Right lobe of liver (tissue), 6 donors: ENCODE measurements at regions not wholly inside any gene's neighbourhood (a gene's known extent, or its start where the extent isn't known, plus 50 kb on each side); places are given as distances from the start of the nearest gene placed in this dataset.

Experiments
- ATAC-seq, 4 donors: fragments of 200-7000 bp; cut with Tn5 transposase; one replicate each; pipeline ENCODE4 v1.9.1; 2020; ENCODE audit warnings: mild to moderate bottlenecking in 4 of 4, moderate library complexity in 4 of 4
- DNase-seq, 3 donors: peaks; one replicate each; pipeline ENCODE4 v3.0.0-alpha.2; 2020
- H3K27ac ChIP-seq, 3 donors: fragments of 200-600 bp; one replicate each; pipeline ENCODE4 v1.8.0; 2022
- H3K27me3 ChIP-seq, 2 donors: fragments of 200-600 bp; one replicate each; pipeline ENCODE4 v1.8.0; 2022
- H3K36me3 ChIP-seq, 4 donors: fragments of 200-600 bp; sonication (generic) in 1 of 4; one replicate each; pipeline versions ENCODE4 v1.5.1 to v1.8.0; 2017 to 2022; ENCODE audit warnings: control low read depth in 1 of 4
- H3K4me1 ChIP-seq, 4 donors: fragments of 200-600 bp; sonication (generic) in 1 of 4; one replicate each; pipeline versions ENCODE4 v1.5.1 to v1.8.0; 2017 to 2022; ENCODE audit warnings: control low read depth in 1 of 4
- H3K4me3 ChIP-seq, 3 donors: fragments of 200-600 bp; one replicate each; pipeline ENCODE4 v1.8.0; 2022
- H3K9me3 ChIP-seq, 4 donors: fragments of 200-600 bp; sonication (generic) in 1 of 4; one replicate each; pipeline versions ENCODE4 v1.5.1 to v1.8.0; 2017 to 2022; ENCODE audit warnings: control low read depth in 1 of 4
- CTCF ChIP-seq, 4 donors: fragments of 200-600 bp in 3 of 4; fragments of 450-650 bp in 1 of 4; IDR thresholded peaks; one replicate each; pipeline versions ENCODE4 v1.5.1 to v1.8.0; 2016 to 2022; ENCODE audit warnings: antibody characterized with exemption in 4 of 4, mild to moderate bottlenecking in 2 of 4
- POLR2A ChIP-seq: fragments of 450-650 bp; IDR thresholded peaks from one replicate; pipeline ENCODE4 v1.6.1; 2017; ENCODE audit warnings: antibody characterized with exemption, mild to moderate bottlenecking
- WGBS: methylation state at CpG from one replicate; pipeline ENCODE4 v1.1.6; 2018; ENCODE audit warnings: low coverage, low lambda C conversion rate; ENCODE audit not compliant: insufficient coverage; ENCODE audit errors: missing lambda C conversion rate; 5-methylcytosine and 5-hydroxymethylcytosine counted together
- intact Hi-C, 2 donors: fragments of 100-400 bp; cut with DNase I; formaldehyde crosslinking; loops; one replicate each; pipeline versions ENCODE4 v1.11.2 to v1.14.1; 2022
- donor health status: DM: no; HTN: yes; CAD: no.
- donor health status: DM: no; HTN: no; CAD: no.
- donor health status: DM: no; HTN: no; CAD: no.
- donor health status: DM: no; HTN: yes; CAD: no.
- donor health status: DM: no; HTN: yes; CAD: no.

GRCh38 chr5:117089001-117089400 lies 514.4 kb upstream of the SEMA6A start:
- intact Hi-C loops: no loop called here
- H3K4me3 ChIP-seq: no peak overlapping the region
- no peaks in the 10 kb centered on the region for H3K4me1 ChIP-seq
- ATAC-seq: no peak
- no peak overlapping the region for H3K27ac ChIP-seq
- H3K27me3 ChIP-seq: no peaks in the 10 kb centered on the region
- DNase-seq: no peak
- TF ChIP-seq CTCF (IDR thresholded peaks at IDR 0.05) (no peak), POLR2A (no peak)
- WGBS: 68% methylated on average over 2 of the region's 2 CpGs
- no peaks in the 10 kb centered on the region for H3K36me3 ChIP-seq
- no peaks in the 10 kb centered on the region for H3K9me3 ChIP-seq

GRCh38 chr5:117088176-117088575 lies 513.6 kb upstream of the SEMA6A start:
- intact Hi-C loops: no loop called here
- no peaks in the 10 kb centered on the region for H3K9me3 ChIP-seq

GRCh38 chr5:117084067-117084466 lies 509.4 kb upstream of the SEMA6A start:
- intact Hi-C loops: no loop called here
- Histone ChIP-seq H3K9me3 (no peaks in the 10 kb centered on the region), H3K27me3 (no peaks in the 10 kb centered on the region), H3K4me1 (no peaks in the 10 kb centered on the region), H3K36me3 (no peaks in the 10 kb centered on the region), H3K27ac (no peak overlapping the region), H3K4me3 (no peak overlapping the region)
- TF ChIP-seq POLR2A (no peak), CTCF (IDR thresholded peaks at IDR 0.05) (no peak)
- no peak for ATAC-seq
- DNase-seq: no peak

More at GRCh38 chr5:117088176-117088575, 513.6 kb upstream of the SEMA6A start:
- DNase-seq: no peak
- Histone ChIP-seq H3K4me1 (no peaks in the 10 kb centered on the region), H3K27me3 (no peaks in the 10 kb centered on the region), H3K4me3 (no peak overlapping the region), H3K27ac (no peak overlapping the region), H3K36me3 (no peaks in the 10 kb centered on the region)
- no peak for TF ChIP-seq POLR2A
- TF ChIP-seq CTCF (IDR thresholded peaks at IDR 0.05): no peak
- ATAC-seq: no peak
- WGBS: 42% methylated on average over 2 of the region's 2 CpGs

- Histone ChIP-seq H3K4me3 (no peak overlapping the region), H3K36me3 (no peaks in the 10 kb centered on the region), H3K27ac (no peak overlapping the region), H3K9me3 (no peaks in the 10 kb centered on the region), H3K4me1 (no peaks in the 10 kb centered on the region), H3K27me3 (no peaks in the 10 kb centered on the region)
- ATAC-seq: no peak
- intact Hi-C loops: no loop called here
- 20% methylated on average over 1 of the region's 1 CpG for WGBS
- TF ChIP-seq CTCF (IDR thresholded peaks at IDR 0.05): no peak
- no peak for TF ChIP-seq POLR2A
- DNase-seq: no peak
These were observed 508.4 kb upstream of the SEMA6A start for GRCh38 chr5:117082977-117083376.

GRCh38 chr5:117077142-117077541 lies 502.5 kb upstream of the SEMA6A start:
- no peak overlapping the region for H3K27ac ChIP-seq
- intact Hi-C loops: no loop called here
- no peak for ATAC-seq
- H3K9me3 ChIP-seq: no peaks in the 10 kb centered on the region
- no peak for TF ChIP-seq POLR2A
- peak in 2 of 4 donors; percentile 17 to 31 for TF ChIP-seq CTCF (IDR thresholded peaks at IDR 0.05)
- no peaks in the 10 kb centered on the region for H3K4me1 ChIP-seq
- no peaks in the 10 kb centered on the region for H3K27me3 ChIP-seq
- no peaks in the 10 kb centered on the region for H3K36me3 ChIP-seq
- H3K4me3 ChIP-seq: no peak overlapping the region
- DNase-seq: no peak
- WGBS: 64% methylated on average over 2 of the region's 2 CpGs
